Loucy (cell line): ENCODE measurements at regions not wholly inside any gene's neighbourhood (a gene's known extent, or its start where the extent isn't known, plus 50 kb on each side); places are given as distances from the start of the nearest gene placed in this dataset.

ENCODE experiments used
- H2AFZ ChIP-seq: fragments of 200-600 bp; sonication (generic); 2 replicates; pipeline ENCODE4 v1.6.0; 2016; ENCODE audit warnings: antibody characterized with exemption, mild to moderate bottlenecking, low read length, moderate library complexity
- H3F3A ChIP-seq: fragments of 200-600 bp; 2 replicates; pipeline ENCODE4 v1.6.0; 2016; ENCODE audit warnings: antibody characterized with exemption, low read depth, mild to moderate bottlenecking
- H3K27me3 ChIP-seq: fragments of 200-600 bp; sonication (generic); 2 replicates; pipeline ENCODE4 v1.6.1; 2014; ENCODE audit warnings: low read length, mild to moderate bottlenecking; ENCODE audit not compliant: insufficient read depth, poor library complexity, severe bottlenecking
- H3K36me3 ChIP-seq: fragments of 200-600 bp; sonication (generic); 2 replicates; pipeline ENCODE4 v1.6.1; 2016; ENCODE audit warnings: low read length; ENCODE audit not compliant: insufficient read depth
- H3K4me1 ChIP-seq: fragments of 200-600 bp; sonication (generic); 2 replicates; pipeline ENCODE4 v1.5.1; 2014; ENCODE audit warnings: low read length, mild to moderate bottlenecking; ENCODE audit not compliant: insufficient read depth, poor library complexity, severe bottlenecking
- H3K4me2 ChIP-seq: fragments of 200-600 bp; sonication (generic); 2 replicates; pipeline ENCODE4 v1.6.0; 2014; ENCODE audit warnings: antibody characterized with exemption, low read length, low read depth, mild to moderate bottlenecking; ENCODE audit not compliant: poor library complexity, severe bottlenecking
- H3K4me3 ChIP-seq: fragments of 200-600 bp; sonication (generic); 2 replicates; pipeline ENCODE4 v1.5.1; 2014; ENCODE audit warnings: low read length, mild to moderate bottlenecking, mixed read lengths; ENCODE audit not compliant: poor library complexity, severe bottlenecking
- H3K79me2 ChIP-seq: fragments of 200-600 bp; sonication (generic); 2 replicates; pipeline ENCODE4 v1.6.1; 2014; ENCODE audit warnings: low read length; ENCODE audit not compliant: insufficient read depth
- H3K9ac ChIP-seq: fragments of 200-600 bp; sonication (generic); 2 replicates; pipeline ENCODE4 v1.6.0; 2014; ENCODE audit warnings: mild to moderate bottlenecking, low read depth, low read length, moderate library complexity; ENCODE audit not compliant: poor library complexity, severe bottlenecking
- H3K9me2 ChIP-seq: fragments of 200-600 bp; sonication (generic); replicated peaks from 2 replicates; pipeline ENCODE4 v1.6.1; 2016; ENCODE audit warnings: low read depth, low read length, mixed read lengths
- H3K9me3 ChIP-seq: fragments of 200-600 bp; sonication (generic); 2 replicates; pipeline ENCODE4 v1.6.1; 2014; ENCODE audit warnings: mild to moderate bottlenecking, antibody characterized with exemption, low read length, low read depth; ENCODE audit not compliant: insufficient read depth
- H4K20me1 ChIP-seq: fragments of 200-600 bp; sonication (generic); 2 replicates; pipeline ENCODE4 v1.6.0; 2014; ENCODE audit warnings: antibody characterized with exemption, low read length, mild to moderate bottlenecking; ENCODE audit not compliant: insufficient read depth, poor library complexity, severe bottlenecking
- EZH2phosphoT487 ChIP-seq: fragments of 200-600 bp; IDR thresholded peaks from 2 replicates; pipeline ENCODE4 v1.6.1; 2018; ENCODE audit warnings: antibody characterized with exemption, mild to moderate bottlenecking, moderate library complexity, borderline replicate concordance
- TF ChIP-seq, protein P1 (sequence below): fragments of 200-600 bp; sonication (generic); conservative IDR thresholded peaks from 2 replicates; pipeline ENCODE4 v1.5.1; 2014; ENCODE audit warnings: mild to moderate bottlenecking, antibody characterized with exemption, low read length

DNA sequence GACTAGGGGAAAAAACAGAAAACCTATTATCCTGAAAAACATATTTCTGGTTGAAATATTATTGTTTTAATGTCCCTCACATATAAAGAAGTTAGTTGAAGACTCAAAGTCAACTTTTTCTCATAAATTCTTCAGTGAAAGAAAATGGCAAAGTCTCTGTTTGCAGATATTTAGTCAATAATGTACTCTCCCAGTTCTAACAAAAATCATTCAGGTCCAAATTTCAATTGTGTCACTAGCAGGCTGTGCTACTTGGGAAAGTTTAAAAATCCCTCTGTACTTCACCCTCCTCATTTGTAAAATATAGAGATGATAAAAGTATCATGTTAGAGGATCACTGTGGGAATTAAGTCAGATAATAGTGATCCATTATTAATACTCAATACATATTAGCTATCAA is 496.5 kb downstream of the FSCB start:
- H3F3A ChIP-seq: no peaks in the 10 kb centered on the region
- H3K4me3 ChIP-seq: no peak overlapping the region
- no peaks in the 10 kb centered on the region for H3K9me2 ChIP-seq
- TF ChIP-seq EZH2phosphoT487: no peak
- TF ChIP-seq, protein P1, sequence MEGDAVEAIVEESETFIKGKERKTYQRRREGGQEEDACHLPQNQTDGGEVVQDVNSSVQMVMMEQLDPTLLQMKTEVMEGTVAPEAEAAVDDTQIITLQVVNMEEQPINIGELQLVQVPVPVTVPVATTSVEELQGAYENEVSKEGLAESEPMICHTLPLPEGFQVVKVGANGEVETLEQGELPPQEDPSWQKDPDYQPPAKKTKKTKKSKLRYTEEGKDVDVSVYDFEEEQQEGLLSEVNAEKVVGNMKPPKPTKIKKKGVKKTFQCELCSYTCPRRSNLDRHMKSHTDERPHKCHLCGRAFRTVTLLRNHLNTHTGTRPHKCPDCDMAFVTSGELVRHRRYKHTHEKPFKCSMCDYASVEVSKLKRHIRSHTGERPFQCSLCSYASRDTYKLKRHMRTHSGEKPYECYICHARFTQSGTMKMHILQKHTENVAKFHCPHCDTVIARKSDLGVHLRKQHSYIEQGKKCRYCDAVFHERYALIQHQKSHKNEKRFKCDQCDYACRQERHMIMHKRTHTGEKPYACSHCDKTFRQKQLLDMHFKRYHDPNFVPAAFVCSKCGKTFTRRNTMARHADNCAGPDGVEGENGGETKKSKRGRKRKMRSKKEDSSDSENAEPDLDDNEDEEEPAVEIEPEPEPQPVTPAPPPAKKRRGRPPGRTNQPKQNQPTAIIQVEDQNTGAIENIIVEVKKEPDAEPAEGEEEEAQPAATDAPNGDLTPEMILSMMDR: no peak
- H3K4me2 ChIP-seq: no peak overlapping the region
- H4K20me1 ChIP-seq: no peaks in the 10 kb centered on the region
- H3K36me3 ChIP-seq: no peaks in the 10 kb centered on the region
- H3K27me3 ChIP-seq: no peaks in the 10 kb centered on the region
- H3K9ac ChIP-seq: no peak overlapping the region
- H3K4me1 ChIP-seq: no peaks in the 10 kb centered on the region
- 0 out of 2 replicates have a peak, but pooled peaks cover 4% of the 10 kb centered on the region for H3K9me3 ChIP-seq
- H3K79me2 ChIP-seq: no peaks in the 10 kb centered on the region
- H2AFZ ChIP-seq: no peak overlapping the region

DNA sequence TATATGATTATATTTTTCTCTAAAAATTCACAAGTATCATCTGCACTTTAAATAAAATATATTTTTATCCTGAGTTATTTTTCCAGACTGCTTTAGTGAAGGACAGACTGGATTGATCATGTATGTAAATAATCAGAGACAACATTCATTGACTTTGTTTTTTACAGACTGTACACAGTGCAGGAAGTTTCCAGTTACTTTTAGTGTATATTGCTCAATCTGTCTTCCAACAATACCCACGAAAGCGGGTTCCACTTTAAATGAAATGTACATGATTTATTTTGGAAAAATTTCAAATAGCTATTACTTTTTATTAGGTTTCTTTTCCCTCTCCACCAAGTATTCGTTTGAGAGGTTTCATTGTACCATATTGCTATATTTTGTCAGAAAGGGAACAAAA is 497.0 kb downstream of the FSCB start:
- Histone ChIP-seq H2AFZ (no peak overlapping the region), H3K9me2 (no peaks in the 10 kb centered on the region), H3K4me2 (no peak overlapping the region), H3F3A (no peaks in the 10 kb centered on the region), H3K36me3 (no peaks in the 10 kb centered on the region), H3K27me3 (no peaks in the 10 kb centered on the region), H3K4me3 (no peak overlapping the region), H3K79me2 (no peaks in the 10 kb centered on the region), H3K4me1 (no peaks in the 10 kb centered on the region), H4K20me1 (no peaks in the 10 kb centered on the region), H3K9me3 (0 out of 2 replicates have a peak, but pooled peaks cover 4% of the 10 kb centered on the region), H3K9ac (no peak overlapping the region)
- TF ChIP-seq, protein P1: no peak
- no peak for TF ChIP-seq EZH2phosphoT487

DNA sequence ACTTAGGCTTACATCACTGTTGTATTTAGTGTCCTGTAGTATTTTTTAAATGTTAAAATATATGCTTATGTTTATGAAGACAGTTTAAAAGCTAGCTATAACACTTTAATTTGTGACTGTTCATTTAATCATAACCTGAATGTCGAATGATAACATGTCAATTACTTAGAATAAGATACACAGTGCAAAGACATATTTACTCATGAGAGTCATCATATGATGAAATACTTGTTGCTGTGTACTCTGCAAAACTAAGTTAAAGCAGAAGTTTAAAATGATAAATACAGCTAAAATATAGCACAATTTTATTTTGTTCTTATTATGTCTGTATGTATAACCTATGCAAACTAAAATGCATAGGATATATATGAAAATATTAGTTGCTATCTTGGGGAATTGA is 497.4 kb downstream of the FSCB start:
- Histone ChIP-seq H3K9ac (no peak overlapping the region), H3K36me3 (no peaks in the 10 kb centered on the region), H2AFZ (no peak overlapping the region), H4K20me1 (no peaks in the 10 kb centered on the region), H3K4me2 (no peak overlapping the region), H3K27me3 (no peaks in the 10 kb centered on the region), H3K9me3 (0 out of 2 replicates have a peak, but pooled peaks cover 4% of the 10 kb centered on the region), H3F3A (no peaks in the 10 kb centered on the region), H3K4me1 (no peaks in the 10 kb centered on the region), H3K9me2 (no peaks in the 10 kb centered on the region), H3K4me3 (no peak overlapping the region), H3K79me2 (no peaks in the 10 kb centered on the region)
- TF ChIP-seq, protein P1: no peak
- TF ChIP-seq EZH2phosphoT487: no peak
